Lower leg skin (tissue), 3 donors: ENCODE measurements at regions not wholly inside any gene's neighbourhood (a gene's known extent, or its start where the extent isn't known, plus 50 kb on each side); places are given as distances from the start of the nearest gene placed in this dataset.

Source experiments
- CTCF ChIP-seq, 3 donors: fragments of 450-650 bp; IDR thresholded peaks; one replicate each; pipeline ENCODE4 v1.5.1; 2016; ENCODE audit warnings: antibody characterized with exemption in 3 of 3, mild to moderate bottlenecking in 3 of 3, moderate library complexity in 2 of 3
- POLR2A ChIP-seq, 2 donors: fragments of 450-650 bp; IDR thresholded peaks; one replicate each; pipeline ENCODE4 v1.6.1; 2016 to 2017; ENCODE audit warnings: antibody characterized with exemption in 2 of 2, mild to moderate bottlenecking in 1 of 2, moderate library complexity in 1 of 2

- TF ChIP-seq POLR2A (IDR thresholded peaks at IDR 0.05) (no peak), CTCF (IDR thresholded peaks at IDR 0.05) (no peak)
Observed at GRCh38 chr11:104254347-104254746, 90.4 kb upstream of the PDGFD start.
